Activated CD4-positive, alpha-beta memory T cell treated with anti-CD3 and anti-CD28 coated beads for 36 hours (primary cell): ENCODE measurements at regions not wholly inside any gene's neighbourhood (a gene's known extent, or its start where the extent isn't known, plus 50 kb on each side); places are given as distances from the start of the nearest gene placed in this dataset.
"Not testable (repeated sequence)": the region's sequence is repeated elsewhere in the genome, so short reads cannot be mapped to it uniquely, and the experiment has no call there.

Source experiments
- CTCF ChIA-PET: fragments of 350-600 bp; sonication (Branson Sonifier 250); formaldehyde crosslinking; loops from one replicate; lab custom pipeline; 2021; ENCODE audit warnings: antibody characterized with exemption, inconsistent platforms; lab: Charles Lee
- POLR2A ChIA-PET: fragments of 350-600 bp; sonication (Branson Sonifier 250); formaldehyde crosslinking; loops from one replicate; lab custom pipeline; 2021; ENCODE audit warnings: antibody characterized with exemption; lab: Charles Lee
- DNase-seq: peaks from one replicate; pipeline ENCODE4 v3.0.0-alpha.2; 2020
- H3K27ac Mint-ChIP-seq: one replicate; pipeline ENCODE4 v1.8.0; 2021; ENCODE audit warnings: mixed read lengths
- H3K27me3 Mint-ChIP-seq: one replicate; pipeline ENCODE4 v1.8.0; 2021; ENCODE audit warnings: mixed read lengths
- H3K36me3 Mint-ChIP-seq: one replicate; pipeline ENCODE4 v1.8.0; 2021; ENCODE audit warnings: mixed read lengths
- H3K4me1 Mint-ChIP-seq: one replicate; pipeline ENCODE4 v1.8.0; 2021; ENCODE audit warnings: low read depth, mixed read lengths
- H3K4me3 Mint-ChIP-seq: one replicate; pipeline ENCODE4 v1.8.0; 2021; ENCODE audit warnings: mild to moderate bottlenecking, mixed read lengths
- H3K9me3 Mint-ChIP-seq: one replicate; pipeline ENCODE4 v1.8.0; 2021; ENCODE audit warnings: mixed read lengths
- intact Hi-C: fragments of 100-400 bp; cut with micrococcal nuclease; formaldehyde crosslinking; loops from one replicate; pipeline ENCODE4 v1.15.1; 2023

DNA sequence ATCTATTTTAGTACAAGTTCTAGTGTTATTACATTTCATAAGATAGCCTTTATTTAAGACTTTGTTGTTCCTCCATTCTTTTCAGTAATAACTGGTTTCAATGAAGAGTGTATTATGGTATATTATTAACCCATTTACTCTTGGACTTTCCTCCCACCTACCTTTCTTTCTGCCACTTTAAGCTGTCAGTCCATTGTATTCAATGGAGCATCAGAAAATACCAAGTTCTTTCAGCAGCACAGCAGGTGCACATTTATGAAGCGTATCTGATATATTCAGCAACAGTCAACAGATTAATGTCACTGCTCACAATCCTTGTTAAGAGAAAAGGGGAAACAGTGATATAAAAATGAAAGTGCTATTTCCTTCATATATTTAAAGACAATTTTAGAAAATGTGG, 660.9 kb downstream of the C12orf50 start:
- intact Hi-C loops = no loop called here
- no peak overlapping the region for H3K4me3 Mint-ChIP-seq
- no peak for DNase-seq
- ChIA-PET POLR2A (no interaction called here), CTCF (no interaction called here)
- no peaks in the 10 kb centered on the region for H3K36me3 Mint-ChIP-seq
- H3K9me3 Mint-ChIP-seq = peaks cover 18% of the 10 kb centered on the region
- H3K4me1 Mint-ChIP-seq = no peaks in the 10 kb centered on the region
- H3K27me3 Mint-ChIP-seq = no peaks in the 10 kb centered on the region
- no peak overlapping the region for H3K27ac Mint-ChIP-seq

DNA sequence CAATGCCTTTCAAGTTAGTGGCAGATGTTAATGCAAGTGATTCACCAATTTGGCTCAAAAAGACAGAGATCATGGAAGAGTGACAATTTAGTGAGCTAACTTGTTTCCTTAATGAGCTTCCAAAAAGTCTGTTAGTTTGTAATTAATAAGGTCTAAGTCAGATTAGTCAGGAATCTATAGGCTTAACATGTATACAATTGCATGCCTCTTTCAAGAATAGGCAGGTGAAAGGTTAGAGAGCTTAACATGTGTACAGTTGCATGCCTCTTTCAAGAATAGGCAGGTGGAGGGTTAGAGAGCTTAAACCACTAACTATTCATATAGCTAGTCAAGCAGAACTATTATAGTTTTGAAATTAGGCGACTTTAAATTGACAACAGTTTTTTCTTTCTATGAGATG, 663.8 kb downstream of the C12orf50 start:
- CTCF ChIA-PET = no interaction called here
- Mint-ChIP-seq H3K9me3 (peaks cover 30% of the 10 kb centered on the region), H3K4me1 (no peaks in the 10 kb centered on the region), H3K27me3 (no peaks in the 10 kb centered on the region), H3K4me3 (no peak overlapping the region), H3K36me3 (no peaks in the 10 kb centered on the region), H3K27ac (no peak overlapping the region)
- DNase-seq = no peak
- POLR2A ChIA-PET = no interaction called here
- intact Hi-C loops = no loop called here

DNA sequence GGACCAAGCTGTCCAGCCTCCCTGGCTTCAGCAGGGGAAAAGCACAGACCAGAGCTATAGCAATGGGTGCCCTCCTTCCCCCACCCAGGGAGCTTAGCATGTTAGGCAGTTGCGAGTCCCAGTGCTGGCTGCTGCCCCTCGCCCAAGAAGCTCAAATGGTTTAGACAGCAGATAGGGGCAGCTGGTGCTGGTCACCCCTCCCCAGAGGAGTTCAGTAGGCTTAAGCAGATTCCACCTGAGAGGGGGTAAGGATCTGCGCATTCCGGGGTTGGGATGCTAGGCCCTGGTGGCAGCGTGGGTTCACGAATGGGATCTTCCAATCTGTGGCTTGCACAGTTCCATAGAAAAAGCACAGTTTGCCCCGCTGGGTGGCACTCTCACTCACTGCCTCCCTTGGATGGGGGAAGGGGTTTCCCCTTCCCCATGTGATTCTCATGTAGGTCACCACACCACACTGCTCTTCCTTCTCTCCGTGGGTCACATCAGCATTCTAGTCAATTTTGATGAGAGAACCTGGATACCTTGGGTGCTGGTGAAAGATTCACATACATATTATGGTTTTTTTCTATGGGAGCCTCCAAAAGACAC, 665.6 kb downstream of the C12orf50 start:
- intact Hi-C loops = no loop called here
- Mint-ChIP-seq H3K36me3 (no peaks in the 10 kb centered on the region), H3K9me3 (peaks cover 30% of the 10 kb centered on the region), H3K27ac (no peak overlapping the region), H3K4me1 (no peaks in the 10 kb centered on the region), H3K27me3 (no peaks in the 10 kb centered on the region), H3K4me3 (no peak overlapping the region)
- CTCF ChIA-PET = no interaction called here
- POLR2A ChIA-PET = no interaction called here
- no peak for DNase-seq

DNA sequence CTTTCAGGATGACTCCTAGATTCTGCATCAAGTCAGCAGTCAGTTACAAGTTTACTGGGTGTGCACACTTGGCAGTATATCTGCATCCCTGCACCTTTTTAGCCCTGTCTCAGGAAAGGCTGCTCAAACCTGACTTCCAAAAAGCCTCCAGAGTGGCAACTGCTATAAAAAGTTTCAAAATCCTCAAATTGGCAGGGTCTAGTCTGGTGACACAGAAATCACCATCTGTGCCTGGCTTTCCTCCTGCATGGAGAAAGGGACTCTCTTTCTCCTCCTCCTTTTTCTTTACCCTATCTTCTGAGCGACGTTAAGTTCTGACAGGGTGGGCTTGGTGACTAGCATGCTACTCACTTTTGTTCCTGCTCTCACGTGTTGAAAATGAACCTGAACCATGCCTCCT, 679.5 kb downstream of the C12orf50 start:
- ChIA-PET POLR2A (no interaction called here), CTCF (no interaction called here)
- H3K9me3 Mint-ChIP-seq = peaks cover 13% of the 10 kb centered on the region
- no peaks in the 10 kb centered on the region for H3K36me3 Mint-ChIP-seq
- no peaks in the 10 kb centered on the region for H3K4me1 Mint-ChIP-seq
- intact Hi-C loops = no loop called here
- no peak for DNase-seq
- H3K4me3 Mint-ChIP-seq = no peak overlapping the region
- H3K27ac Mint-ChIP-seq = no peak overlapping the region
- no peaks in the 10 kb centered on the region for H3K27me3 Mint-ChIP-seq

DNA sequence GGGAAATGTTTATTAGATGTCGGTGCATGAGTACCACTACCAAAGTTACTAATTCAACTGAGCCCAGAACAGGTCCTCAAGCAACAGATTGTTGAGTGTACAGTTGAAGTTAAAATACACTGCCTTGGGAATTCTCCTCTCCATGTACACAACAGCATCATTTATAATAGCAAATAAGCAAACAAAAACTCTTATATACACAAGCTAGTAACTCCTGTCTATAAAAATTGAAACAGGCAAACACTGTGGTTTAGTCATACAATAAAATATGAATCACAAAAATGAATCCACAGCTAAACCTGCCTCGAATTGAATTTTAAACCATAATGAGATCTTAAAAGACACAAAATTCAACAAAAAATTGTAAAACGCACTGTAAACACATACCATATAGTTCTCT, 681.1 kb downstream of the C12orf50 start:
- Mint-ChIP-seq H3K27ac (no peak overlapping the region), H3K4me1 (no peaks in the 10 kb centered on the region), H3K36me3 (no peaks in the 10 kb centered on the region), H3K27me3 (no peaks in the 10 kb centered on the region), H3K9me3 (peaks cover 18% of the 10 kb centered on the region), H3K4me3 (no peak overlapping the region)
- POLR2A ChIA-PET = no interaction called here
- no peak for DNase-seq
- CTCF ChIA-PET = no interaction called here
- intact Hi-C loops = no loop called here

DNA sequence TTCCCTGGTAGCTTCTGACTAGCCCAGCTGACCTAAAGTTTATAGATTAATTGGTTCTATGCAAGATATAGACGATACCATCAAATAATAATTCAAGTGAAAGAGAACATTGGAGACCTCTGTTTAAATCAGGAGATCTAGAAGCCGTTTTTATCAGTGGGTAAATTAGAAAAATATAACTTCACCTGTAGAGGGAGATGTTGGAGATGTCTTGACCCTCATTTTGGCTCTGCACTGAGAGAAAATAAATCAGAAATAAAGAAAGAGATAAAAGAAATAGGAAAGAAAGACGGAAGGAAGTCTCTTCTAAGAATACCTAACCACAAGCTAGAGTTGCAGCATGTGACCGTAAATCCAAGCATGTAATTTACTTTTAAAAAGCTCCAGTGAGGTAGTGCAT, 684.5 kb downstream of the C12orf50 start:
- Mint-ChIP-seq H3K27ac (no peak overlapping the region), H3K27me3 (no peaks in the 10 kb centered on the region), H3K36me3 (no peaks in the 10 kb centered on the region), H3K9me3 (peaks cover 12% of the 10 kb centered on the region), H3K4me1 (no peaks in the 10 kb centered on the region), H3K4me3 (no peak overlapping the region)
- intact Hi-C loops = no loop called here
- POLR2A ChIA-PET = no interaction called here
- CTCF ChIA-PET = no interaction called here
- no peak for DNase-seq

DNA sequence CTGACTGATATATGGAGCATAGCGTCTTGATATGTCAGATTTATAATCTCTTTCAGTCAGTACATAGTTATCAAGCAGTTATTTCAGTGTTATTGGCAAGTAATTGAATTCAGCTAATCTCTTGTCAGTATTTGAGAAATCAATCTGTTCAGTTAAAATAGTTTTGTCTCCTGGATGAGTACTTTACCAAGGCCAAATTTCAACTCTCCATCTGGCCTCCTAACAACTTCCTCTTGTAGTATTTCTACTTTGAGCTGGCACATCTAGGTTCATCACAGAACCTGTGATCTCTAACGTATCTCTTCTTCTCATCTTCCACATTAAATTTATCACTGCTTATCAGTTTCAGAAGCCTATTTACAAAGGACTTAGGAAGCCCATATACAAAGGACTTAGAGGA, 690.5 kb downstream of the C12orf50 start:
- POLR2A ChIA-PET = no interaction called here
- no peaks in the 10 kb centered on the region for H3K4me1 Mint-ChIP-seq
- no peaks in the 10 kb centered on the region for H3K27me3 Mint-ChIP-seq
- DNase-seq = no peak
- H3K27ac Mint-ChIP-seq = no peak overlapping the region
- H3K9me3 Mint-ChIP-seq = peaks cover 2% of the 10 kb centered on the region
- CTCF ChIA-PET = no interaction called here
- H3K36me3 Mint-ChIP-seq = no peaks in the 10 kb centered on the region
- intact Hi-C loops = no loop called here
- no peak overlapping the region for H3K4me3 Mint-ChIP-seq

DNA sequence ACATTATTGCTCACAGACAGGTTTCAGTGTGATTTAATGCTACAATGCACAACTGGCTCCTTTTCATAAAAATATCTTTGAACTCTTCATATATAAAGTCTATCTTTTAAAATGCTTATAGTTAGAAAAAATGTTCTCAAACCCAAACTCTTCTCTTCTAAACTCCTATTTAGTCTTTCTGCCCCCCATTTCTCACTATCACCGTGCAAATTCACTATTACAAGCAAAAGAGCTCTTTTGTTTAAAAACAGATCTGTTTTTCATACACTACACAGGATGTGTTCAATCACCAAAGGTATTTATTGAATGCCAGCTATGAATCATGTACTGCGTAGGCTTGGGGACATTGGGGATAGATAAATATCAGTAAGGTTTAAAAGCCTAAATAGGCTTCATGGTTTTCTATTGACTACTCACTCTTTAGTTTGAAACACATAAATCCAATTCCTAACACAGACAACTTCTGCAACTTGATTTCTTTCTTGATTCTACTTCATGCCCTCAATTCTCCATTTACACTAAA, 692.3 kb downstream of the C12orf50 start:
- intact Hi-C loops = no loop called here
- H3K27me3 Mint-ChIP-seq = no peaks in the 10 kb centered on the region
- ChIA-PET CTCF (no interaction called here), POLR2A (no interaction called here)
- no peaks in the 10 kb centered on the region for H3K4me1 Mint-ChIP-seq
- no peaks in the 10 kb centered on the region for H3K36me3 Mint-ChIP-seq
- no peak overlapping the region for H3K4me3 Mint-ChIP-seq
- no peak for DNase-seq
- no peak overlapping the region for H3K27ac Mint-ChIP-seq
- no peaks in the 10 kb centered on the region for H3K9me3 Mint-ChIP-seq

DNA sequence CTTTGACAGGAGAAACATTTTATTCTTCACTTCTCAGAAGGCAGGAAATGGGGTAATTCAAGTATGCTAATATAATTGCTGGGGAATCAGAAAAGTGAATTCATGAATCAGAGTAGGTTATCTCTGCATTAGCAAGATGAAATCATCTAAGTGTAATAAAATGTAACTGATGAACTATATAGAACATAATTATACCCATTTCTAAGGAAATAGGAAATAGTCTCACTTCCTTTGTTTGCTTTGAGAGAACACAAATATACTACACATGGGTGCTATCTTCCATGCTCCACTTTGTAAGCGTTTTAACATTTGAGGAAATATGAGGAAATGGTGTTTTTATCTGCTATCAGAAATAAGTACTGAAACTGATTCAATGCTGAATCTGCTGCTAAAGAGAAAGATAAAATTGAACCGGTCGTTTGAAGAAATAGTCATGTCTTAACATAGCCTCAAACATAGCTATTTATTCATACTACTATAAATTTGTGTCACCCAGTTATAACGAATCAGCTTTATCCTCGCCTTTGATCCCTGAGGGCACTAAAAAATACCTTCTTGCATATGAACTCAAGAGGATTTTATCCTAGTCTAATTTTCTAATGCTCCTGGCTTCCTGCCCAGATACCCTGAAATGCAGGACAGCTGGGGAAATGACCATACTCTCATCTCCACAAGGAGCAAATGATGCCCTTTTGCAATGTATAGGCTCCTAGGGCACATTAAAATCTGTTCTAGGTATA, 696.0 kb downstream of the C12orf50 start:
- ChIA-PET CTCF (interaction anchor here (0.6 kb wide), 1 partner anchor 69 kb away, joined by 5 read pairs; no protein-coding TSS in a partner anchor), POLR2A (no interaction called here)
- H3K36me3 Mint-ChIP-seq = no peaks in the 10 kb centered on the region
- H3K9me3 Mint-ChIP-seq = no peaks in the 10 kb centered on the region
- intact Hi-C loops = no loop called here
- H3K27ac Mint-ChIP-seq = no peak overlapping the region
- no peaks in the 10 kb centered on the region for H3K27me3 Mint-ChIP-seq
- no peak overlapping the region for H3K4me3 Mint-ChIP-seq
- no peak for DNase-seq
- no peaks in the 10 kb centered on the region for H3K4me1 Mint-ChIP-seq

DNA sequence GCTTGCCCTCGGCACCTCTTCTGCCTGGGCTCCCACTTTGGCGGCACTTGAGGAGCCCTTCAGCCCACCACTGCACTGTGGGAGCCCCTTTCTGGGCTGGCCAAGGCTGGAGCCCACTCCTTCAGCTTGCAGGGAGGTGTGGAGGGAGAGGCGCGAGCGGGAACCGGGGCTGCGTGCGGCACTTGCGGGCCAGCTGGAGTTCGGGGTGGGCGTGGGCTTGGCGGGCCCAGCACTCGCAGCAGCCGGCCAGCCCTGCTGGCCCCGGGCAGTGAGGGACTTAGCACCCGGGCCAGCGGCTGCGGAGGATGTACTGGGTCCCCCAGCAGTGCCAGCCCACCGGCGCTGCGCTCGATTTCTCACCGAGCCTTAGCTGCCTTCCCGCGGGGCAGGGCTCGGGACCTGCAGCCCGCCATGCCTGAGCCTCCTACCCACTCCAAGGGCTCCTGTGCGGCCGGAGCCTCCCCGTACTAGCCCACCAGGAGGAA, 699.1 kb downstream of the C12orf50 start:
- DNase-seq, CTCF ChIA-PET, POLR2A ChIA-PET, H3K4me3 Mint-ChIP-seq, H3K36me3 Mint-ChIP-seq, H3K27me3 Mint-ChIP-seq, H3K4me1 Mint-ChIP-seq, H3K27ac Mint-ChIP-seq, H3K9me3 Mint-ChIP-seq, intact Hi-C loops: not testable (repeated sequence)

DNA sequence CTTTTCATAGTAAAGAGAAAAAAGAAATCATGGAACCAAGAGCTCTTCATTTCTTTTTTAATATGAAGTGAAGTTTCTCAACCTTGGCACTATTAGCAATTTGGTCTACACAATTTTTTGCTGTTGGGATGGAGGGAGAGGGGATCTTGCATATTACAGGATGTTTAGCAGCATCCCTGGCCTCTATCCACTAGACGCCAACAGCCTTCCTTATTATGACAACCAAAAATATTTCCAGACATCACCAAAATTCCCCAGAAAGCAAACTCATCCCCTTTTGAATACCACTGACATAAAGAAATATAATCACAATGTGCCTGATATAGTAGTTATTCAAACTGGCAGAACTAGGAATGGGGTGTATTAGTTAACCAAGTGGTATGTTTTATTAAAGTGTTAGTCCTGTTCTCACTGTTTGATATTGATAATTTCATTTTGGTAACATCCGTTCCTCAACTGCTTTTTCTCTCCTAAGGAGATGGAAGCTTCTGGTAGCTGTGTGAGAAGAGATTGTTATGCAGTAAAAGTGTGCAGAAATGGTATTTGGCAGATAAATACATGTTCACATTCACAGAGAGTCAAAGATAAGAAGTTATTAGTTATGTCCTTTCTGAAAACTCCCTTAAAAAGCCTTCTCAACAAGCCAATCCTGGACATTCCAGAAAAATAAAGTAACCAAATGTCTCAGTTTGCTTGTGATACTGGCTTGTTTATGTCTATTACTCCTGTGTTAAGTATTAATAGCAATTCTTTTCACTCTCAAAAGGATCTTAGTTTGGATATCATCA, 699.9 kb downstream of the C12orf50 start:
- Mint-ChIP-seq H3K36me3 (no peaks in the 10 kb centered on the region), H3K4me1 (no peaks in the 10 kb centered on the region), H3K27ac (no peak overlapping the region), H3K27me3 (no peaks in the 10 kb centered on the region), H3K9me3 (no peaks in the 10 kb centered on the region), H3K4me3 (no peak overlapping the region)
- DNase-seq = no peak
- ChIA-PET CTCF (no interaction called here), POLR2A (no interaction called here)
- intact Hi-C loops = no loop called here

DNA sequence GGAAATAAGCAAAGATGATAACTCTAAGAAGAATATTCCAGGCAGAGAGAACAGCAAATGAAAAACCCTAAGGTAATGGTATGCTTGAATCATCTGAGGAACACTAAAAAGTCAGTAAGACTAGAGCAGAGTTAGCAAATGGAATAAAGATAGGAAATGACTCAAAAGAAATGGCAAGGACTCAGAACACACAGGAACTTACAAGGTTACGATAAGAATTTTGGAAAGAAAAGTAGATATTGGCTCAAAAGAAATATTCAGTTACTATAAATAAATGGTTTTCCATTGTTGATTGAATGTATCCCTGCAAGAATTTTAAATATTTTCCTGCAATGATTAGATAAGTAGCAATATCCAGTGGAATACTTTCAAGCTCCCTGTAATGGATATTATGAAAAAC, 705.8 kb downstream of the C12orf50 start:
- no peak for DNase-seq
- H3K36me3 Mint-ChIP-seq = no peaks in the 10 kb centered on the region
- ChIA-PET POLR2A (no interaction called here), CTCF (no interaction called here)
- H3K4me3 Mint-ChIP-seq = no peak overlapping the region
- H3K27me3 Mint-ChIP-seq = no peaks in the 10 kb centered on the region
- no peaks in the 10 kb centered on the region for H3K9me3 Mint-ChIP-seq
- no peak overlapping the region for H3K27ac Mint-ChIP-seq
- intact Hi-C loops = no loop called here
- H3K4me1 Mint-ChIP-seq = no peaks in the 10 kb centered on the region
